Smooth muscle cell (in vitro differentiated cells): ENCODE measurements at regions not wholly inside any gene's neighbourhood (a gene's known extent, or its start where the extent isn't known, plus 50 kb on each side); places are given as distances from the start of the nearest gene placed in this dataset. TPM values are rescaled to one million over a fixed set of nuclear protein-coding genes. Genes with fewer than 3 reads are reported as not detected.
A peak's percentile ranks its signal among the peaks of the same experiment; 100 is the strongest.

Source experiments
- DNase-seq: peaks from one replicate; lab custom pipeline; 2025; ENCODE audit not compliant: unreplicated experiment; lab: John Stamatoyannopoulos, UW
- H2AFZ ChIP-seq: fragments of 200-600 bp; sonication (generic); 2 replicates; pipeline ENCODE4 v1.6.0; 2016; ENCODE audit warnings: antibody characterized with exemption, low read depth, mild to moderate bottlenecking
- H3F3A ChIP-seq: fragments of 200-600 bp; sonication (generic); 2 replicates; pipeline ENCODE4 v1.6.0; 2017; ENCODE audit warnings: antibody characterized with exemption, low read depth
- H3K27ac ChIP-seq: fragments of 200-600 bp; sonication (generic); 2 replicates; pipeline ENCODE4 v1.5.1; 2016; ENCODE audit warnings: low read depth, mild to moderate bottlenecking
- H3K27me3 ChIP-seq: fragments of 200-600 bp; sonication (generic); 2 replicates; pipeline ENCODE4 v1.6.1; 2016; ENCODE audit warnings: low read depth, mild to moderate bottlenecking
- H3K36me3 ChIP-seq: fragments of 200-600 bp; sonication (generic); 2 replicates; pipeline ENCODE4 v1.5.1; 2016; ENCODE audit warnings: low read depth
- H3K4me1 ChIP-seq: fragments of 200-600 bp; sonication (generic); 2 replicates; pipeline ENCODE4 v1.5.1; 2016; ENCODE audit warnings: low read depth
- H3K4me2 ChIP-seq: fragments of 200-600 bp; sonication (generic); 2 replicates; pipeline ENCODE4 v1.6.0; 2016; ENCODE audit warnings: mild to moderate bottlenecking
- H3K4me3 ChIP-seq: fragments of 200-600 bp; sonication (generic); 2 replicates; pipeline ENCODE4 v1.5.1; 2016; ENCODE audit warnings: mild to moderate bottlenecking
- H3K79me2 ChIP-seq: fragments of 200-600 bp; sonication (generic); 2 replicates; pipeline ENCODE4 v1.6.0; 2016; ENCODE audit warnings: low read depth, mild to moderate bottlenecking
- H3K9ac ChIP-seq: fragments of 200-600 bp; sonication (generic); 2 replicates; pipeline ENCODE4 v1.6.0; 2016; ENCODE audit warnings: low read depth
- H3K9me3 ChIP-seq: fragments of 200-600 bp; sonication (generic); replicated peaks from 2 replicates; pipeline ENCODE4 v1.5.1; 2016; ENCODE audit warnings: low read depth
- H4K20me1 ChIP-seq: fragments of 200-600 bp; sonication (generic); 2 replicates; pipeline ENCODE4 v1.6.0; 2016; ENCODE audit warnings: low read depth
- CTCF ChIP-seq: fragments of 200-600 bp; sonication (generic); IDR thresholded peaks from 2 replicates; pipeline ENCODE4 v1.5.1; 2017; ENCODE audit warnings: borderline replicate concordance, mild to moderate bottlenecking, antibody characterized with exemption; ENCODE audit not compliant: insufficient read depth, poor library complexity, severe bottlenecking
- WGBS: methylation state at CpG from one replicate; pipeline ENCODE4 v1.1.7; 2016; ENCODE audit warnings: low lambda C conversion rate; 5-methylcytosine and 5-hydroxymethylcytosine counted together
- small RNA-seq: library from RNA; depleted of rRNA; stranded (forward); fragments of <200 nt; gene quantifications from one replicate; pipeline ENCODE3, GENCODE V24; 2014

- no peaks in the 10 kb centered on the region for H4K20me1 ChIP-seq
- TF ChIP-seq CTCF = no peak
- H2AFZ ChIP-seq = peak overlapping the region; percentile 75
- 86% methylated on average over 2 of the region's 2 CpGs for WGBS
- H3K4me2 ChIP-seq = no peak overlapping the region
- H3K9me3 ChIP-seq = no peaks in the 10 kb centered on the region
- DNase-seq = no peak
- no peaks in the 10 kb centered on the region for H3F3A ChIP-seq
- H3K4me3 ChIP-seq = no peak overlapping the region
- H3K79me2 ChIP-seq = no peaks in the 10 kb centered on the region
- no peaks in the 10 kb centered on the region for H3K27me3 ChIP-seq
- peaks cover 7% of the 10 kb centered on the region for H3K36me3 ChIP-seq
- H3K4me1 ChIP-seq = peaks cover 13% of the 10 kb centered on the region
- H3K9ac ChIP-seq = no peak overlapping the region
- H3K27ac ChIP-seq = peak overlapping the region; percentile 59
Observed at GRCh38 chr12:91241756-91242155, 59.1 kb upstream of the DCN start.

GRCh38 chr12:91240386-91241095 lies 57.9 kb upstream of the DCN start:
- H3F3A ChIP-seq = no peaks in the 10 kb centered on the region
- no peak for TF ChIP-seq CTCF

GRCh38 chr12:91239481-91239880 lies 56.9 kb upstream of the DCN start:
- Histone ChIP-seq H3K27me3 (no peaks in the 10 kb centered on the region), H4K20me1 (no peaks in the 10 kb centered on the region), H2AFZ (peak overlapping the region; percentile 69), H3K4me3 (no peak overlapping the region), H3K79me2 (no peaks in the 10 kb centered on the region), H3K9ac (no peak overlapping the region), H3K27ac (peak overlapping the region; percentile 59), H3K9me3 (no peaks in the 10 kb centered on the region), H3F3A (no peaks in the 10 kb centered on the region), H3K4me2 (peak overlapping the region; percentile 52), H3K4me1 (peaks cover 13% of the 10 kb centered on the region), H3K36me3 (no peaks in the 10 kb centered on the region)
- WGBS = 60% methylated on average over 3 of the region's 3 CpGs
- TF ChIP-seq CTCF = no peak
- DNase-seq = no peak

More at GRCh38 chr12:91240386-91241095, 57.9 kb upstream of the DCN start:
- Histone ChIP-seq H3K27me3 (no peaks in the 10 kb centered on the region), H3K4me2 (peak overlapping the region; percentile 52), H3K4me3 (peak overlapping the region; percentile 4), H3K9ac (peak overlapping the region; percentile 2), H3K79me2 (no peaks in the 10 kb centered on the region), H3K4me1 (peaks cover 13% of the 10 kb centered on the region), H3K27ac (peak overlapping the region; percentile 59), H2AFZ (peak overlapping the region; percentile 69), H4K20me1 (no peaks in the 10 kb centered on the region), H3K36me3 (no peaks in the 10 kb centered on the region), H3K9me3 (no peaks in the 10 kb centered on the region)
- 12% methylated on average over 4 of the region's 4 CpGs for WGBS
- no peak for DNase-seq

Small RNA genes in the stretch of these regions (small RNA-seq; reads per million reads assigned to genes)
- gene AC090049.2 = not detected
- not detected for gene RF02110
